ENCODE measurements at regions not wholly inside any gene's neighbourhood (a gene's known extent, or its start where the extent isn't known, plus 50 kb on each side); places are given as distances from the start of the nearest gene placed in this dataset.
A peak's percentile ranks its signal among the peaks of the same experiment; 100 is the strongest.
"Not testable (repeated sequence)": the region's sequence is repeated elsewhere in the genome, so short reads cannot be mapped to it uniquely, and the experiment has no call there.

DNA sequence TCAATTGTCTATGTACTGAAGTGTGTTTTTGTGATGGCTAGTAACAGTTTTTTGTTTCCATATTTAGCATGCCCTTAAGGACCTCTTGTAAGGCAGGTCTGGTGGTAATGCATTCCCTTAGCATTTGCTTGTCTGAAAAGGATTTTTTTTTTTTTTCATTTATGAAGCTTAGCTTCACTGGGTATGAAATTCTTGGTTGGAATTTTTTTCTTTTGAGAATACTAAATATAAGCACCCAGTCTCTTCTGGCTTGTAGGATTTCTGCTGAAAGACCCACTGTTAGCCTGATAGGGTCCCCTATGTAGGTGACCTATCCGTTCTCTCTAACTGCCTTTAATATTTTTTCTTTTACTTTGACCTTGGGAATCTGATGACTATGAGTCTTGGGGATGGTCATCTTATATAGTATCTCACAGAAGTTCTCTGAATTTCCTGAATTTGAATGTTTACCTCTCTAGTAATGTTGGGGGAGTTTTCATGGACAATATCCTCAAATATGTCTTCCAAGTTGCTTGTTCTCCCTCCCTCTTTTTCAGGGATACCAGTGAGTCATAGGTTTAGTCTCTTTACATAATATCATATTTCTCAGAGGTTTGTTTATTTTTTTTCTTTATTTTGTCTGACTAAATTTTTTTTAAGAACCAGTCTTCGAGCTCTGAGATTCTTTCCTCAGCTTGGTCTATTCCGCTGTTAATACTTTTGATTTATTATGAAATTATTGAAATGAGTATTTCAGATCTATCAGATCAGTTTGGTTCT is 157.1 kb upstream of the PGRMC2 start:
- H3K27ac Mint-ChIP-seq (ENCODE audit: unreplicated experiment) = no peak overlapping the region
- H3K36me3 Mint-ChIP-seq (ENCODE audit: unreplicated experiment) = peaks cover 14% of the 10 kb centered on the region
- DNase-seq (ENCODE audit: extremely low spot score, unreplicated experiment) = no peak
- peaks cover 33% of the 10 kb centered on the region for H3K9me3 Mint-ChIP-seq (ENCODE audit: unreplicated experiment)
- H3K4me3 Mint-ChIP-seq (ENCODE audit: unreplicated experiment) = no peak overlapping the region
- no peaks in the 10 kb centered on the region for H3K27me3 Mint-ChIP-seq (ENCODE audit: unreplicated experiment)
- TF ChIP-seq CTCF (IDR thresholded peaks at IDR 0.05) = no peak
- H3K4me1 Mint-ChIP-seq (ENCODE audit: unreplicated experiment) = no peaks in the 10 kb centered on the region

- Mint-ChIP-seq H3K36me3 (ENCODE audit: unreplicated experiment) (peaks cover 18% of the 10 kb centered on the region), H3K27ac (ENCODE audit: unreplicated experiment) (no peak overlapping the region), H3K9me3 (ENCODE audit: unreplicated experiment) (peaks cover 43% of the 10 kb centered on the region), H3K4me1 (ENCODE audit: unreplicated experiment) (no peaks in the 10 kb centered on the region), H3K27me3 (ENCODE audit: unreplicated experiment) (no peaks in the 10 kb centered on the region), H3K4me3 (ENCODE audit: unreplicated experiment) (no peak overlapping the region)
- TF ChIP-seq CTCF (IDR thresholded peaks at IDR 0.05) = no peak
- DNase-seq (ENCODE audit: extremely low spot score, unreplicated experiment) = no peak
Measured at GRCh38 chr4:128440923-128441322, 153.3 kb upstream of the PGRMC2 start.

DNA sequence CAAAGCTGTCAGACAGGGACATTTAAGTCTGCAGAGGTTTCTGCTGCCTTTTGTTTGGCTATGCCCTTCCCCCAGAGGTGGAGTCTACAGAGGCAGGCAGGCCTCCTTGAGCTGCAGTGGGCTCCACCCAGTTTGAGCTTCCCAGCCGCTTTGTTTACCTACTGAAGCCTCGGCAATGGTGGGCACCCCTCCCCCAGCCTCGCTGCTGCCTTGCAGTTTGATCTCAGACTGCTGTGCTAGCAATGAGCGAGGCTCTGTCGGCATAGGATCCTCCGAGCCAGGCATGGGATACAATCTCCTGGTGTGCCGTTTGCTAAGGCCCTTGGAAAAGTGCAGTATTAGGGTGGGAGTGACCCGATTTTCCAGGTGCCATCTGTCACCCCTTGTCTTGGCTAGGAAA is 149.4 kb upstream of the PGRMC2 start:
- peaks cover 15% of the 10 kb centered on the region for H3K9me3 Mint-ChIP-seq (ENCODE audit: unreplicated experiment)
- H3K27me3 Mint-ChIP-seq (ENCODE audit: unreplicated experiment); H3K4me1 Mint-ChIP-seq (ENCODE audit: unreplicated experiment); H3K27ac Mint-ChIP-seq (ENCODE audit: unreplicated experiment); H3K4me3 Mint-ChIP-seq (ENCODE audit: unreplicated experiment); DNase-seq (ENCODE audit: extremely low spot score, unreplicated experiment); H3K36me3 Mint-ChIP-seq (ENCODE audit: unreplicated experiment): not testable (repeated sequence)

DNA sequence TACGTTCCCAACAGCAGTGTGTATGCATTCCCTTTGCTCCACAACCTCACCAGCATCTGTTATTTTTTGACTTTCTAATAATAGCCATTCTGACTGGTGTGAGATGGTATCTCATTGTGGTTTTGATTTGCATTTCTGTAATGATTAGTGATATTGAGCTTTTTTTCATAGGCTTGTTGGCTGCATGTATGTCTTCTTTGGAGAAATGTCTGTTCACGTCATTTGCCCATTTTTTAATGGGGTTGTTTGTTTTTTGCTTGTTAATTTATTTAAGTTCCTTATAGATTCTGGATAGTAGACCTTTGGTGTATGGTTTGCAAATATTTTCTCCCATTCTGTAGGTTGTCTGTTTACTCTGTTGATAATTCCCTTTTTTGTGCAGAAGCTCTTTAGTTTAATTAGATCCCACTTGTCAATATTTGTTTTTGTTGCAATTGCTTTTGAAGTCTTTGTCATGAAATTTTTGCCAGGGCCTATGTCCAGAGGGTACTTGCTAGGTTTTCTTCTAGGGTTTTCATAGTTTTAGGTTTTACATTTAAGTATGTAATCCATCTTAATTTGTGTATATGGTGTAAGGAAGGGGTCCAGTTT is 141.5 kb upstream of the PGRMC2 start:
- H3K27ac Mint-ChIP-seq (ENCODE audit: unreplicated experiment); H3K4me1 Mint-ChIP-seq (ENCODE audit: unreplicated experiment); H3K27me3 Mint-ChIP-seq (ENCODE audit: unreplicated experiment); H3K36me3 Mint-ChIP-seq (ENCODE audit: unreplicated experiment); DNase-seq (ENCODE audit: extremely low spot score, unreplicated experiment); H3K9me3 Mint-ChIP-seq (ENCODE audit: unreplicated experiment); H3K4me3 Mint-ChIP-seq (ENCODE audit: unreplicated experiment): not testable (repeated sequence)

- Mint-ChIP-seq H3K4me1 (ENCODE audit: unreplicated experiment) (peaks cover 6% of the 10 kb centered on the region), H3K4me3 (ENCODE audit: unreplicated experiment) (no peak overlapping the region), H3K36me3 (ENCODE audit: unreplicated experiment) (peaks cover 4% of the 10 kb centered on the region), H3K27me3 (ENCODE audit: unreplicated experiment) (no peaks in the 10 kb centered on the region), H3K9me3 (ENCODE audit: unreplicated experiment) (peaks cover 9% of the 10 kb centered on the region), H3K27ac (ENCODE audit: unreplicated experiment) (peak overlapping the region; percentile 4)
- DNase-seq (ENCODE audit: extremely low spot score, unreplicated experiment) = no peak
- no peak for TF ChIP-seq CTCF (IDR thresholded peaks at IDR 0.05)
Measured at GRCh38 chr4:128428397-128428796, 140.8 kb upstream of the PGRMC2 start.

GRCh38 chr4:128427832-128428366 is 140.3 kb upstream of the PGRMC2 start:
- DNase-seq (ENCODE audit: extremely low spot score, unreplicated experiment) = no peak
- Mint-ChIP-seq H3K4me3 (ENCODE audit: unreplicated experiment) (no peak overlapping the region), H3K4me1 (ENCODE audit: unreplicated experiment) (peaks cover 6% of the 10 kb centered on the region), H3K27me3 (ENCODE audit: unreplicated experiment) (no peaks in the 10 kb centered on the region), H3K27ac (ENCODE audit: unreplicated experiment) (peak overlapping the region; percentile 4), H3K9me3 (ENCODE audit: unreplicated experiment) (peaks cover 9% of the 10 kb centered on the region), H3K36me3 (ENCODE audit: unreplicated experiment) (peaks cover 4% of the 10 kb centered on the region)
- peak; percentile 50 for TF ChIP-seq CTCF (IDR thresholded peaks at IDR 0.05)
